OCI-LY7 (cell line): ENCODE measurements at regions not wholly inside any gene's neighbourhood (a gene's known extent, or its start where the extent isn't known, plus 50 kb on each side); places are given as distances from the start of the nearest gene placed in this dataset.

ENCODE experiments used
- EZH2phosphoT487 ChIP-seq: fragments of 200-600 bp; sonication (generic); IDR thresholded peaks from 2 replicates; pipeline ENCODE4 v1.6.1; 2018; ENCODE audit warnings: low read depth, borderline replicate concordance, mild to moderate bottlenecking, mixed run types, antibody characterized with exemption, low read length, moderate library complexity, mixed read lengths
- TF ChIP-seq, protein P1 (sequence below): fragments of 200-600 bp; sonication (generic); conservative IDR thresholded peaks from 2 replicates; pipeline ENCODE4 v1.5.1; 2014; ENCODE audit warnings: mild to moderate bottlenecking, antibody characterized with exemption, low read length, moderate library complexity, mixed read lengths

- TF ChIP-seq, protein P1, sequence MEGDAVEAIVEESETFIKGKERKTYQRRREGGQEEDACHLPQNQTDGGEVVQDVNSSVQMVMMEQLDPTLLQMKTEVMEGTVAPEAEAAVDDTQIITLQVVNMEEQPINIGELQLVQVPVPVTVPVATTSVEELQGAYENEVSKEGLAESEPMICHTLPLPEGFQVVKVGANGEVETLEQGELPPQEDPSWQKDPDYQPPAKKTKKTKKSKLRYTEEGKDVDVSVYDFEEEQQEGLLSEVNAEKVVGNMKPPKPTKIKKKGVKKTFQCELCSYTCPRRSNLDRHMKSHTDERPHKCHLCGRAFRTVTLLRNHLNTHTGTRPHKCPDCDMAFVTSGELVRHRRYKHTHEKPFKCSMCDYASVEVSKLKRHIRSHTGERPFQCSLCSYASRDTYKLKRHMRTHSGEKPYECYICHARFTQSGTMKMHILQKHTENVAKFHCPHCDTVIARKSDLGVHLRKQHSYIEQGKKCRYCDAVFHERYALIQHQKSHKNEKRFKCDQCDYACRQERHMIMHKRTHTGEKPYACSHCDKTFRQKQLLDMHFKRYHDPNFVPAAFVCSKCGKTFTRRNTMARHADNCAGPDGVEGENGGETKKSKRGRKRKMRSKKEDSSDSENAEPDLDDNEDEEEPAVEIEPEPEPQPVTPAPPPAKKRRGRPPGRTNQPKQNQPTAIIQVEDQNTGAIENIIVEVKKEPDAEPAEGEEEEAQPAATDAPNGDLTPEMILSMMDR = no peak
- no peak for TF ChIP-seq EZH2phosphoT487
These were observed 567.8 kb upstream of the ID4 start for GRCh38 chr6:19269341-19269898.
